KMS-11 (cell line): ENCODE measurements at regions not wholly inside any gene's neighbourhood (a gene's known extent, or its start where the extent isn't known, plus 50 kb on each side); places are given as distances from the start of the nearest gene placed in this dataset.

Experiments used
- H2AFZ ChIP-seq: fragments of 200-600 bp; sonication (generic); 2 replicates; pipeline ENCODE4 v1.6.1; 2016; ENCODE audit warnings: antibody characterized with exemption, mixed run types, low read depth
- H3K27ac ChIP-seq: fragments of 200-600 bp; sonication (generic); 2 replicates; pipeline ENCODE4 v1.6.1; 2016; ENCODE audit warnings: mild to moderate bottlenecking, mixed run types
- H3K27me3 ChIP-seq: fragments of 200-600 bp; sonication (generic); 2 replicates; pipeline ENCODE4 v1.6.1; 2017; ENCODE audit warnings: mild to moderate bottlenecking, low read depth, mixed run types, moderate library complexity; ENCODE audit not compliant: insufficient read depth
- H3K36me3 ChIP-seq: fragments of 200-600 bp; sonication (generic); 2 replicates; pipeline ENCODE4 v1.6.1; 2017; ENCODE audit warnings: mild to moderate bottlenecking, mixed run types; ENCODE audit not compliant: insufficient read depth
- H3K4me1 ChIP-seq: fragments of 200-600 bp; sonication (generic); 2 replicates; pipeline ENCODE4 v1.6.1; 2016; ENCODE audit warnings: mild to moderate bottlenecking, low read depth, mixed run types; ENCODE audit not compliant: poor library complexity, severe bottlenecking
- H3K4me2 ChIP-seq: fragments of 200-600 bp; sonication (generic); 2 replicates; pipeline ENCODE4 v1.7.0; 2016; ENCODE audit warnings: mild to moderate bottlenecking, mixed run types
- H3K4me3 ChIP-seq: fragments of 200-600 bp; sonication (generic); IDR thresholded peaks from 2 replicates; pipeline ENCODE4 v1.6.1; 2017; ENCODE audit warnings: low read depth, low read length, mixed read lengths; ENCODE audit not compliant: insufficient read depth
- H3K79me2 ChIP-seq: fragments of 200-600 bp; sonication (generic); 2 replicates; pipeline ENCODE4 v1.6.1; 2016; ENCODE audit warnings: low read depth, mixed run types; ENCODE audit not compliant: insufficient read depth
- H3K9ac ChIP-seq: fragments of 200-600 bp; sonication (generic); 2 replicates; pipeline ENCODE4 v1.6.1; 2016; ENCODE audit warnings: mild to moderate bottlenecking, mixed run types
- H4K20me1 ChIP-seq: fragments of 200-600 bp; sonication (generic); 2 replicates; pipeline ENCODE4 v1.6.1; 2016; ENCODE audit warnings: mild to moderate bottlenecking, mixed run types; ENCODE audit not compliant: insufficient read depth
- CTCF ChIP-seq: fragments of 200-600 bp; sonication (generic); conservative IDR thresholded peaks from 2 replicates; pipeline ENCODE4 v1.6.1; 2017; ENCODE audit warnings: low read depth, mild to moderate bottlenecking, antibody characterized with exemption, low read length, moderate library complexity, mixed read lengths

- no peaks in the 10 kb centered on the region for H3K36me3 ChIP-seq
- H4K20me1 ChIP-seq, result no peaks in the 10 kb centered on the region
- H3K4me3 ChIP-seq, result no peak overlapping the region
- H3K27ac ChIP-seq, result no peak overlapping the region
- H3K4me1 ChIP-seq, result no peaks in the 10 kb centered on the region
- no peak overlapping the region for H3K9ac ChIP-seq
- no peaks in the 10 kb centered on the region for H3K79me2 ChIP-seq
- no peaks in the 10 kb centered on the region for H3K27me3 ChIP-seq
- no peak overlapping the region for H3K4me2 ChIP-seq
- no peak overlapping the region for H2AFZ ChIP-seq
- no peak for TF ChIP-seq CTCF
Observed at GRCh38 chr18:42586601-42587000, 528.9 kb downstream of the RIT2 start.

DNA sequence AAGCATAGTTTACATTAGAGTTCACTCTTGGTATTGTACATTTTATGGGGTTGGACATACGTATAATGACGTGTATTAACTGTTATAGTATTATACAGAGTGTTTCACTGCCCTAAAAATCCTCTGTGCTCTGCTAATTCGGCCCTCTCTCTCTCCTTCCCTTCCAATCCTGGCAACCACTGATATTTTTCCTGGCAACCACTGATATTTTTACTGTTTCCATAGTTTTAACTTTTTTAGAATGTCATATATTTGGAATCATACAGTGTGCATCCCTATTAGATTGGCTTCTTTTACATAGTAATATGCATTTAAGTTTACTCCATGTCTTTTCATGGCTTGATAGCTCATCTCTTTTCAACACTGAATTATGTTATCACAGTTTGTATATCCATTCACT, 526.7 kb downstream of the RIT2 start:
- H4K20me1 ChIP-seq, result no peaks in the 10 kb centered on the region
- H3K36me3 ChIP-seq, result no peaks in the 10 kb centered on the region
- H3K4me3 ChIP-seq, result no peak overlapping the region
- no peaks in the 10 kb centered on the region for H3K27me3 ChIP-seq
- H3K4me2 ChIP-seq, result no peak overlapping the region
- no peaks in the 10 kb centered on the region for H3K79me2 ChIP-seq
- H3K9ac ChIP-seq, result no peak overlapping the region
- no peak for TF ChIP-seq CTCF
- no peak overlapping the region for H2AFZ ChIP-seq
- no peak overlapping the region for H3K27ac ChIP-seq
- H3K4me1 ChIP-seq, result no peaks in the 10 kb centered on the region

GRCh38 chr18:42604820-42605219, 510.7 kb downstream of the RIT2 start:
- H3K4me2 ChIP-seq, result no peak overlapping the region
- H3K4me3 ChIP-seq, result no peak overlapping the region
- no peak for TF ChIP-seq CTCF
- H3K36me3 ChIP-seq, result no peaks in the 10 kb centered on the region
- no peak overlapping the region for H3K9ac ChIP-seq
- no peaks in the 10 kb centered on the region for H3K4me1 ChIP-seq
- H3K27ac ChIP-seq, result no peak overlapping the region
- H4K20me1 ChIP-seq, result no peaks in the 10 kb centered on the region
- no peaks in the 10 kb centered on the region for H3K79me2 ChIP-seq
- H3K27me3 ChIP-seq, result no peaks in the 10 kb centered on the region
- H2AFZ ChIP-seq, result no peak overlapping the region

- H3K27ac ChIP-seq, result no peak overlapping the region
- no peaks in the 10 kb centered on the region for H4K20me1 ChIP-seq
- TF ChIP-seq CTCF, result no peak
- H3K4me2 ChIP-seq, result no peak overlapping the region
- H3K9ac ChIP-seq, result no peak overlapping the region
- H3K79me2 ChIP-seq, result no peaks in the 10 kb centered on the region
- no peak overlapping the region for H3K4me3 ChIP-seq
- no peak overlapping the region for H2AFZ ChIP-seq
- no peaks in the 10 kb centered on the region for H3K27me3 ChIP-seq
- H3K36me3 ChIP-seq, result no peaks in the 10 kb centered on the region
- no peaks in the 10 kb centered on the region for H3K4me1 ChIP-seq
Observed at GRCh38 chr18:42606886-42607495, 508.5 kb downstream of the RIT2 start.
